ENCODE measurements at regions not wholly inside any gene's neighbourhood (a gene's known extent, or its start where the extent isn't known, plus 50 kb on each side); places are given as distances from the start of the nearest gene placed in this dataset.

DNA sequence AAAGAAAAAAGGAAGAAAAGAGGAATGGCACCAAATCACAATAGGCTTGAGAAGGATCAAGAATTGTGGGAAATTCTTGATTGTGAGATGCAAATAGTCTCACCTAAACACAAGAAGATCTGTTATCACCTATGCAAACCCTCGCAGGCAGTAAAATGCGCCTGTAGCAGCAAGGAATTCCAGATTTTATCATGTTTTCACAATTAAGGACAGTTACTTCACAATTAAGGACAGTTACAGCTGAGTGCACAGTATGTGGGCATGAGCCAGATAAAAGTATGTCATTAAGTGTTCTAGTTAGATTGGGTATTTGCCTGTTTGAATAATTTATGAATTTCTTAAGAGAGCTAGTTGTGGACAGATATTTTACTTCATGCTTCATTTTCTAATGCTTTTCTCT is 336.2 kb downstream of the CDC14C start:
- DNase-seq = no peak

DNA sequence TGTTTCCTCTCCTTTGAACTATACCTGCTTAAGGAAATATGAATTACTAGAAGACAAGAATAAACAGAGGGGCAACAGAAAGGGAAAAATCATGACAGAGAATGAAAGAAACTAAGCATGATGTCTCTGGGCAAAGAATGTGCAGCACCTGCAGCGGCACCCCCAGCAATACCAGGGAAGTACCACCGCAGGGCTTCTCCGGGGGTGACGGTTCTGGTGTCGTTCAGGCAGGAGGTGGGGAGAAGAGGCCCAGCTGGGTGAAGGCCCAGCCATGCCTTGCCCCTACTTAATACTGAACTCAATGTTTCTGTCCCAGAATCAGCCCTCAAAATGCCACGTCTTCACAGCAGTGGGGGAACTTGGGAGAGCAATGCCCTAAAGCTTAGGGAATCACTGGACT is 337.6 kb downstream of the CDC14C start:
- no peak for DNase-seq

DNA sequence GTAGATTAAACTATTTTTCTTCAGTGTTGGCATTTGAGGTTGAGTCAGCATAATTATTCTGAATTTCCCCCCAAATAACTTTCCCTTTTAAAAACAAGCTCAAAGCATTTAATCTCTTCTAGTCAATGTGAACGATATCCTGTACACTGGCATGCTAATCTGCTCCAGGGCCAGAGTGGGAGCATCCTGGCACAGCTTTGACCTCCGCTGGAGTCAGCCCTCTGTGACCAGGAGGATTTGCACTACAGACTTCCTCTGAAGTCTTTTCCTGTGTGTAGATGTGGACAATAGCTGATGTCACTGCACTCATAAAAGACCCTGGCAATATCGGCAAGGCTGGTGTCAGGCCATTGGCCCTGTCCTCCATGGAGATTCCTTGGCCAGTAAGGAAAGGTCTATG is 340.2 kb downstream of the CDC14C start:
- DNase-seq = no peak

DNA sequence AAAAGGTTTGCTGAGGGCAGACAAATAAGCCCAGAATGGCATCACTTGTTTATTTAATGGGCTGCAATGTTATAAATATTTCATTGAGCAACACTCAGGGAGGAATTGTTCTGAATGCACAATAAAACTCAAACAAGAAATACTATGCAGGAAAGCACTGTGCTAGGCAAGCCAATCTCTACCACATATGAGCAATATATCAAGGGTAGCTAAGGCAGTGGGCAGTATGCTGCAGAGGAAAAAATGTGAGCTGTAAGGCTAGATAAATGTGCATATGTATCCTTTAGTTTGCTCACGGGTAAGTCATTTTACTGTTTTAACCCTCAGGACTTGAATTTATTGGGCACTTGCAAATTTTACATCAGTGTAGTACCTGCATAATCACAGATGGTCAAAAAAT is 349.6 kb downstream of the CDC14C start:
- DNase-seq = no peak

DNA sequence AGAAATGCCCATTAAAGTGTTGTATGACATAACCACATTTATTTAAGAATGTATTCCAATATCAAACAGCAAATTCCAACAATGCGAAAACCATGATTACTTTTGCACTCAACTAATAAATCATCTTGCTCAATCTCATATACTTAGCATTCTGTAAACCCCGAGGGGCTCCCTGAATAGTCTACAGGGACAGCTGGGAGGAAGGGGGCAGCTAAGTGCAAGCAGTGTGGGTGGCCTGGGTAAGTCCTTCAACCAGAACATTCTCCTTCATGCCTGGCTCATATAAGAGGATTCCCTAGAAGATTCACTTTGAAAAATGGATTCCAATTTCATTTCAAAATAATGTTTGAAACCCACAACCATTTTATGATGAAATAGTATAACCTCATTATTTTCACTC is 355.5 kb downstream of the CDC14C start:
- DNase-seq = no peak

DNA sequence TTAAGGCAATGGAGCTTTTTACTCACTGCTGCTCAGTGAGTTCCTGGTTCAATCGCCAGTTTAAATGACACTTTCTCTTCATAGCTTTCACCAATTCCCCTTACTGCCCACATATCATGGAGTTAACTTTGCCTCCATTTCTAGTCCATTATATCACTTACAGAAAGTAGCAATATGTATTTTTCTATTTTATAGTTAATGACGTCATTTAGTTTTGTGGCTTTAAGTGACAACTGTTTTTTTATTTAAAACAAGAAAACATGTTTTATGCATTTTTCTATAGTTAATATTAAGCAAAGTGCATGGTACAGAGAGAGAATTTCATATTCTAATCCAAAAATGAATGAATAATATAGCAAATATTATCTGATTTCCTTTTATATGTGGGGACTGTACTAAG is 363.3 kb downstream of the CDC14C start:
- DNase-seq = no peak

DNA sequence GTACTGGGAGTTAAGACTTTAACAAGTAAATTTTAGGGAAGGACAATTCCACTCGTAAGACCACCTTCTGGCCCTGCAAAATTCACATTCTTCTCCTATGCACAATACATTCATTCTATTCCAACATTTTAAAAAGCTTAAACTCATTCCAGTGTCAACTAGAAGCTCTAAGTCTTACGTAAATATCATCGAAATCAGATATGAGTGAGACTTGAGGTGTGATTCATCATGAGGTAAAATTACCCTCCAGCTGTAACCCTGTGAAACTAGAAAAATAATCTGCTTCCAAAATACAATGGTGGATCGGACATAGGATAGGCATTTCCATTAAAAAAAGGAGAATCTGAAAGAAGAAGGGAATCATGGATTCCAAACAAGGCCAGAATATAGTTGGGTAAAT is 370.3 kb downstream of the CDC14C start:
- DNase-seq = no peak

DNA sequence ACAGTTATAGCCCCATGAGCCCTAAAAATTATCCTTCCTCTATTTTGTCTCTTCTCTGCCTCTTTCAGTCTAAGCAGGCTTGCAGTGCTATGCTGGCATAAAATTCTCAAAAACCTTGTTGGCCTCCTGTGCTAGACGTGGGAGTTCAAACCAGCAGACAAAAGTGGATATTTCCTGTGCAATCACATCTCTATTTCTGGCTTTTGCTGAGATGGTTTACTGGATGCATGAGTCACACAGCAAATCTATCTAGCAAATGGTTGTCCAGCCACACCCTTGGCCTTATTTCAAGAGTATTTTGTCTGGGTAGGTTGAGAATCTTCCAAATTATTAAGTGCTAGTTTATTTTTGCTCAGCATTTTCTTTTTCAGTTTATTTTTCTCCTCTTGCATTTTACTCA is 370.8 kb downstream of the CDC14C start:
- no peak for DNase-seq

DNA sequence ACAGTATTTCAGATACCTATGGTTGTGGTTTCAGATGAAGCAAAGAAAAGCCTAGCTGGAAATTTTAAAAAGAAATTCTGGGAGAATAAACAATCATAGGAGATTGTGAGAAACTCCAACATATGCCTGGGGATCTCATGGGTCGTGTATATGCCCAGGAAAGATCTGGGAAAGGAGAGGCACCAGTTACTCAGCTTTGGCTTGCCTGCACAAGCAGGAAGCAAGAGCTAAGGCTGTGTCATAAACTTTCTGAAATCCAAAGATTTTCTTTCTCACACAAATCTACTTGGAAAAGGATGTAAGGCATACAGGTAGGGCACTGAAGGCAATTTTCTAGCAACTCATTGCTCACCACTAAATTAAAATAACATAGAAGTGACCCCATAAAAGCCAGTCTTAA is 373.6 kb downstream of the CDC14C start:
- no peak for DNase-seq

DNA sequence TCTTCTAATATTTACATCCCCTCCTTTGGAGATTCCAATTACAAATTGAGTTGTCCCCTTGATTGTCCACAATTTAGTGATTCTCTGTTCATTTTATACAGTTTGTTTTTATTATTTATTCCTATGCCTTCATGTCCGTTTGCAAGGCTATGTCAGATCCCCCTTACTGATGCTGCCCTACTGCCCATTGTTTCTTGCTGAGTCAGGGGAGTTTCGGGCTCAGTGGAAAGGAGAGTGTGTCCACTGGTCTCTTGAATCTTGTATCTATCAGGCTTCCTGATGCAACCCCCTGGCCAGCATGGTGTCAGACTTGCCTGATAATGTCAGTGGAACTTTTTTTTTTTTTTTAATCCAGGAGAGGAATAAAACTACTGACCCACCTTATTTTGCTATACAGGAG is 384.4 kb downstream of the CDC14C start:
- DNase-seq = no peak

DNA sequence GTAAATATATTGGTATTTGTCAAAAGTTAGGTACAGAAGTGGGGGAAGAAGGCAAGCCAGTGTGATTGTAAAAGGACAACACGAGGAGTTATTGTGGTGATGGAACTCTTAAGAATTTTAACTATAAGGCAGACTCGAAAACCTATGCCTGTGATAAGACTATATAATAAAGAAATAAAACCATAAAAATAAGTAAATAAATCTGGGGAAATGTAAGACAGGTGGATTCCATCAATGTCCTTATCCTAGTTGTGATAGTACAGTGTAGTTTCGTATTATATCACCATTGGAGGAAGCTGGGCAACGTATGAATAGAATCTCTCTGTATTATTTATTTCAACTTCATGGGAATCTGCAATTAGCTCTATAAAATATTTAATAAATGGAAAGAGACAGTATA is 395.7 kb downstream of the CDC14C start:
- DNase-seq = no peak

DNA sequence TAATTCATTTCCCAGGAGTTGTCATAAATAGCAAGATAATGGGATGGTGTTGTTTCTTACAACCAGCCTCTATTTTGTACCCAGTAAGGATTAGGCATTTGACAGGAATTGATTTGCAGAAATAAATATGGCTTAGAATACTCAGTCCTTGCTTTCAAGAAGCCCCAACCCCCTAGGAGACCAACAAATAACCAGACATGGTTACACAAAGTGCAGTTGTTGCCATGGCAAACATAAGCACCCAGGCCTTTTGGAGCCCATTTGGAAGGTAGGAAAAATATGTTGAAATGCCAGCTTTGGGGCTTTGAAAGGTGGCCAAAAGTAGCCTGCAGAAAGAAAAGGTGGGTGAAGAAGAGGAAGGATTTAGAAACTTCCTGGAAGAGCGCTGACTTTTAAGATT is 397.5 kb downstream of the CDC14C start:
- DNase-seq = peak; percentile 8

DNA sequence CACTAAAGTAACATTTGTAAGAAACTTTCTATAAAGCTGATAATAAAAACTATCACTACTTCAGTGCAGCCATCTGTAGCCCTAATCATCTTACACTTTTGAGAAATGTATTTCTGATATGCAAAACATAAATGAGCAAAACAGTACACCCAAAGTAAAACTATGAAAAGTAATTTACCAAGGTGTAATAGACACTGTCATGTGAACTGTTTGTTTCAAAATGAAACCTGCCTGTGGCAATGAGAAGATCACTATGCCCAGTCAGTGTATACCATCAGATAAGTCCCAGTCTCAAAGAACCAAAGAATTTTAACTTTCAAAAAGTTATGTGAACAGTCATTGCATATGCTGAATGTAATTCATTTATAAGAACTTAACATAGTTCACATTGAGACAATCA is 398.1 kb downstream of the CDC14C start:
- no peak for DNase-seq

DNA sequence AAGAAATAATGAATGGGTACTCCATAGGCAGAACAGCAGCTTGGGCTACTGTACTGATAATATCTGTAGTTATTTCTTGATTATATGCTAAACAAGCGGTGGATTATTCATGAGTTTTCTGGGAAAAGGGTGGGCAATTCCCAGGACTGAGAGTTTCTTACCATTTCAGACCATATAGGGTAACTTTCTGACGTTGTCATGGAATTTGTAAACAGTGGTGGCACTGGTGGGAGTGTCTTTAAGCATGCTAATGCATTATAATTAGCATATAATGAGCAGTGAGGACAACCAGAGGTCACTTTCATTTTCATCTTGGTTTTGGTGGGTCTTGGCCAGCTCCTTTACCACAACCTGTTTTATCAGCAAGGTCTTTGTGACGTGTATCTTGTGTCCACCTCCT is 399.7 kb downstream of the CDC14C start:
- DNase-seq = no peak

DNA sequence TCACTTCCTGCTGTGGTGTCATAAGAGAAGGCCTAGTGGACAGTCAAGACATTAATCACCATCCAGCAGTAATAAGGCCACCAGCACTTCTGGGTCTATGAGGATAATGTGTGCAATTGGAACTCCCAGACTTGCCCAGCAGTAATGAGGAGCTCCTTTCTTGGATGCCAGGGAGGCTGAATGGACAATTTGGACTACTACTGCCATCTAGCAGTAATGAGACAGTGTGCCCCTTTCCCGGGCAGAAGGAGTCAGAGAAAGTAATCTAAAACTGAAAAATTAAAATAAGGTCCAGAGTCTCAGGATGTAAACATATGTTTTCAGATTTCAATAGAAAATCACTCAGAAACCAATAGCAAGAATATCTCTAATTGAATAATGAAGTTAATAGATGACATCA is 400.4 kb downstream of the CDC14C start:
- no peak for DNase-seq

DNA sequence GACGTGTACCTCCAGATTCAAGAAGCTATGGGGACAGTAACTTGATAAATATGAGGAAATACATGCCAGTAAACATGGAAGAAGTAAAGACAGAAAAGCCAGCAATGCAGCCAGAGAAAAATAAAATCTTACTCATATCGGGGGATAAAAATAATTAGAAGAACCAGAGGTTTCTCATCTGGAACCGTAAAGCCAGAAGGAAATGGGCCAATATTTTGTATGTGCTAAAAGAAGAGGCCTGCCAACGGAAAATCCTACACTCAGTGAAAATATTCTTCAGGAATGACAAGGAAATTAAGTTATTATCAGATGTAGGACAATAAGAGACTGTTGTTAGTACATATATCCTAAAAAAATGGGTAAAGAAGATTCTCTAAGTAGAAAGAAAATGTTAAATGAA is 401.2 kb downstream of the CDC14C start:
- no peak for DNase-seq

DNA sequence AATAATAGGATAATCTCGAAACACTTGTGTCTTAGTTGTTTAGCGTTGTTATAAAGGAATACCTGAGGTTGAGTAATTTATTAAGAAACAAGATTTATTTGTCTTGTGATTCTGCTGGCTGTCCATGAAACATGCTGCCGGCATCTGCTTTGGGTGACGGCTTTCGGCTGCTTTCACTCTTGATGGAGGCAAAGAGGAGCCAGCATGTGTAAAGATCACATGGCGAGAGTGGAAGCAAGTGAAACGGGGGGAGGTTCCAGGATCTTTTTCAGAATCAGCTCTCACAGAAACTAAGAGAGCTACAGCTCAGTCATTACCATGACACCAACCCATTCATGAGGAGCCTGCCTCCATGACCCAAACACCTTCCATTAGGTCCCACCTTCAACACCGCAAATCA is 402.8 kb downstream of the CDC14C start:
- DNase-seq = no peak

DNA sequence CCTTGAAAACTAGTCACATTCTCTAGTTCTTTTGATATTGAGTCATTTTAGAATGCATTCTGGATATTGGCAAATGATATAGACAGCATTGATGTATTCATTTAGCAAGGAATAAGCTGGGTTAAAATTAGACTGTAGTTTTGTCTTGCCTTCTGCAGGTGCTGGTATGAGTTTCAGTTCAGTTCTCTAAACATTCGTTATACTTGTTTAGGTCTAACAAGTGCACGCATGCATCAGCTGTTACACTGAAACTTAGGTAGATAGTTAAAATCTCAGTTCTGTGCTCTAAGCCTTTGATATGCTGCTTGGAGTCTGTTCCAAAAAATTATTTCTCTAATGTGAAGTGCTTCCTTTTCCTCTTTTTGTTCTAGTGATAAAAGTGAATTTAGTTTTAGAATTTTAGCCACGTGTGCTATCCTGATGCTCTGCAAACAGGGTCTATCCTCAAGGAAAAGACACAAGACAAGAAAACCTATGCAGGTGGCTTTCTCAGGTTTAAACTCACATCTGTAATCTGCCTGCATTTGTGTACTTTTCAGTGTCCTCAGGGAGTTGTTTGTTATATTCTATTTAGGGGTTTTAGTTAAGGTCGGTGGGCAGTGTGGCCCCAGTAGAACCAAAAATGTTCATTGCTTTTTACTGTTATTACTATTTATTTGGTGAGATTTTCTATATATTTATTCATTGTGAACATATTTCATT is 409.0 kb downstream of the CDC14C start:
- DNase-seq = no peak

DNA sequence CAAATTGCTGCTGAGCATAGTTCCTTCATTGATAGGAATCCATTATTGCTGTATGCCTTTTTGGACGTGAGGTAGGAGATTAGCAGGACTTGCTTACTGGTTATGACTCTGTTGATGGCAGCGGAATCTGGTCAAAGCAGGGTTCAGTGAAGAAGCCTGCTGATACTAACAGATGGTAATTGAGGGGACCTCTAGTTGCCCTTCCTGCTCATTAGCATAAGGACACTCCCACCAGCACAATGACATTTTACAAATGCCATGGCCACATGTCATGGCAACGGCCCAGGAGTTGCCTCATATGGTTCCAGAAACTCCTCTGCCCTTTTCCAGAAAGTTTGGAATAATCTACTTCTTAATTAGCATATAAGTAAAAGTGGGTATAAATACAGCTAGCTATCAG is 417.5 kb downstream of the CDC14C start:
- no peak for DNase-seq

DNA sequence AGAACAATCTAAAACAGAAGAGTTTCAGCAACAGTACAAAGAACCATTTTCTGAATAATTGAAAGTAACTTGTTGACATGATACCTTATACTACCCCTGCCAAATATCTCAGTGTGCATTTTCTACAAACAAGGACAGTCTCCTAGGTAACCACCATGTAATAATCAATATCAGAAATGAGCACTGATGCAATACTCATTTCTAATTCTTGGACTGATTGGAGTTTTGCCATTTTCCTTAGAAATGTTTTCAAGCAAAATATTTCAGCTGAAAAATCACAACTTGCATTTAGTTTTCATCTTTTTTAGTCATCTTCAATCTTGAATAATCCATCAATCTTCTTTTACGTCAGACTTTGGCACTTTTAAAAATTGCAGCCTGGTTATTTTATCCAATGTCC is 420.2 kb downstream of the CDC14C start:
- DNase-seq = no peak

DNA sequence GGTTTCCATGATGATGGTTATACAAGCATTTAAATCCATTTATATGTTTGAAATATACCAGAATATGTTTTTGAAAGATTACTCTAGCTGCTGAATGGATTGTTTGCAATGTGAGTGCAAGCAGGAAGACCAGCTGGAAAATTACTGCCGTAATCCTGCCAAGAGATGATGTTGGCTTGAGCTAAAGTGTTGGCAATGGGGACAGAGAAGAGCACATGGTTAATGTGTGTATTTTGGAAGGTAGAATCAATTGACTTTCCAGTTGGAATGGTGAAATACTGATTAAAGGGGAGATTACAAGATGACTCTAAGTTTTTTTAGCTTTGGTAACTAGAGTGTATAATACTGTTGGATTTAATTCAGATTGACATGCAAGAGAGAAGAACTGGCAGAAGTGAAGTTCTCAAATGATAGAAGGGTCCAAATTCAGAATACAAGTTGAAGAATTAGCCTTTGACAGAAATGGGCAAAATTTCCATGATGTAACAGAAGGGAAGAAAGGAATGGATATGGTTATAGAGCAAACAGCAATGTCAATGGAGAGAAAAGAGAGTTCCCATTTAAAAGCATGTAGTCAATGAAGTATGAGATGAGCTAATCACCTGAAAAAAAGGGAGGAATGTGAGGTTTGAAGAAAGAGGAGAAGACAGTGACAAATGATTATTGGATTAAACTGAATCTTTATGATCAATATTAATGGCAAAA is 422.0 kb downstream of the CDC14C start:
- peak; percentile 3 for DNase-seq

DNA sequence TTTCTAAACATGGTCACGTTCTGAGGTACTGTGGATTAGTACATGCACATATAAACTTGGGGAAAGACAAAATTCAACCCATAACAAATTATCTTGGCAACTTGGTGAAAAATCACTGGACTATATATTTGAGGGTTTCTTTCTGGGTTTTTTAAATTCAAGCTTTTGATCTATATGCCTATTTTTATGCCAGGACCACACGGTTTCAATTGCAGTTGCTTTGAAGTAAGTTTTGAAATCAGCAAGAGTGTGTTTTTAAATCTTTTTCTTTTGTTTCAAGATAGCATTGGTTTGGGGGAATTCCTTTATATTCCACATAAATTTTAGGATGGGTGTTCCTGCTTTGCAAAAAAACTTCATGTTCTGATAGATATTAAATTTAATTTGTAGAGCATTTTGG is 406.4 kb upstream of the VWC2 start:
- no peak for DNase-seq

DNA sequence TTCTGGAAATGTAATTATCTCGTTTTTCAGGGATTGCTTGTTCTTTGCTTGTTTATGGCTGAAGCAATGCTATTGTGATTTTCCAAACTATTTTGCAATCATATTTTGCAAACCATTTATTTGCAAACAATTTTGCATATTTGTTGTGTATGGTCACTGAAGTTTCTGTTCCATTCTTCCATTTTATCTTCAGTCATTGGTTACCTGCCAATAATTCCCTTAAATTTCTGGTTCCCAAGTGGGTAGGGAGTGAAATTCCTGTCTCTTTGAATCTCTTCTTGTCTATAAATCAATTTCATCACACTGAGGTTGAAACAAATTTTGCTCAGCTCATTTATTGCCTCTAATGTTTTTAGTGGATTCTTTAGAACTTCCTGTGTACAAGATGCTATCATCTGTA is 401.7 kb upstream of the VWC2 start:
- no peak for DNase-seq

DNA sequence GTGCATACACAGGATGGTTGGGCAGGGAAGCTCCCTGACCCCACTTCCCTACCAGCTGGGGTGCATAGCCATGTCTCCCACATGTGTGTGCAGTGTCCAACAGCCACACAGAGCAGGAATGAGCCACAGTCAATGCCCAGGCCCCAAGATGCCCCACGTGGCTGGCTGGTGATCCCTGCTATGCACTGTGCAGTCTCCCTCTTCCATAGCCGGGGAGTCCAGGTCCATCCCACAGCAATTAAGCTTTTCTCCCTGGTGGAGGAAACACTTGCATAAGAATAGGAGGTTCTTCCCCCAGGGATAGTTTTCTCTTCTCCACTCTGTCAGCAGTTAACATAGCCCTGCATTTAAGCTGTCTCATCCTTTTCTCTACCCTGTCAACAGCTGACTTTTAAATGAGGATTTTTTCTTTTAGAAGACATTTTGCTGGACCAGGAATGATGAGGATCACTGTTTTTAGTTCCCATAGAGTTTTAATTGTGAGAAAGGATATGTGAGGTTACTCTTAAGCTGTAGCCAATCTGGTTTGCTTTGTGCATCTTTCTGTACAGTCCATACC is 396.5 kb upstream of the VWC2 start:
- no peak for DNase-seq

DNA sequence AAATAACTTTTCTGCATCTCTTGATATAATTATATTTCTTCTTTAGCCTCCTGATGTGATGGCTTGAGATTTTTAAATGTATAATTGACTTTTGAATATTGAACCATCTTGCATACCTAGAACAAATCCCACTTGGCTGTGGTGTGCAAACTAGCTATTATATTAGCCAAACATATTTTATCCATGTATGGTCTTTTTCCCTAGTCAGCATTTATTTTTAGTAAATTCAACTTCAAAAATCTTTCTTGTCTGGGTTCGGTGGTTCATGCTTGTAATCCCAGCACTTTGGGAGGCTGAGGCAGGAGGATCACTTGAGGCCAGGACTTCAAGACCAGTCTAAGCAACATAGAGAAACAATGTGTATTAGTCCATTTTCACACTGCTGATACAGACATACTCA is 386.6 kb upstream of the VWC2 start:
- DNase-seq = no peak
